HepG2 (cell line): ENCODE measurements at regions not wholly inside any gene's neighbourhood (a gene's known extent, or its start where the extent isn't known, plus 50 kb on each side); places are given as distances from the start of the nearest gene placed in this dataset.

ENCODE experiments used
- FOSL2 ChIP-seq: sonication (generic); formaldehyde crosslinking; IDR thresholded peaks from 2 replicates; pipeline ENCODE4 v1.4.0; 2020; ENCODE audit warnings: missing genetic modification reagents
- FOXC1 ChIP-seq: sonication (generic); formaldehyde crosslinking; IDR thresholded peaks from 2 replicates; pipeline ENCODE4 v1.8.0; 2022; ENCODE audit warnings: mild to moderate bottlenecking, missing genetic modification reagents, borderline replicate concordance
- GABPB1 ChIP-seq: IDR thresholded peaks from 2 replicates; pipeline ENCODE4 v1.6.1; 2016; ENCODE audit warnings: mild to moderate bottlenecking, missing genetic modification reagents, moderate library complexity, missing compliant biosample characterization
- GATAD2A ChIP-seq: IDR thresholded peaks from 2 replicates; pipeline ENCODE4 v1.6.1; 2016
- MZF1 ChIP-seq: sonication (generic); formaldehyde crosslinking; IDR thresholded peaks from 2 replicates; pipeline ENCODE4 v1.8.1; 2023; ENCODE audit warnings: mild to moderate bottlenecking, missing genetic modification reagents, borderline replicate concordance
- RARA ChIP-seq: IDR thresholded peaks from 2 replicates; pipeline ENCODE4 v1.6.1; 2016; ENCODE audit warnings: missing genetic modification reagents, missing compliant biosample characterization
- TEAD3 ChIP-seq: optimal IDR thresholded peaks from 2 replicates; pipeline ENCODE3; 2016; ENCODE audit warnings: borderline replicate concordance
- ZKSCAN8 ChIP-seq: IDR thresholded peaks from 2 replicates; pipeline ENCODE4 v1.6.1; 2016; ENCODE audit warnings: borderline replicate concordance, missing genetic modification reagents, missing compliant biosample characterization
- ZNF205 ChIP-seq: IDR thresholded peaks from 2 replicates; pipeline ENCODE4 v1.6.1; 2018; ENCODE audit warnings: missing biosample characterization, missing genetic modification reagents
- ZNF382 ChIP-seq: sonication (generic); formaldehyde crosslinking; IDR thresholded peaks from 2 replicates; pipeline ENCODE4 v1.5.0; 2020; ENCODE audit warnings: missing genetic modification reagents, mild to moderate bottlenecking, borderline replicate concordance
- ZNF619 ChIP-seq: sonication (generic); formaldehyde crosslinking; IDR thresholded peaks from 2 replicates; pipeline ENCODE4 v1.4.0; 2020; ENCODE audit warnings: mild to moderate bottlenecking, missing genetic modification reagents
- ZSCAN30 ChIP-seq: sonication (generic); formaldehyde crosslinking; IDR thresholded peaks from 2 replicates; pipeline ENCODE4 v1.5.0; 2020; ENCODE audit warnings: mild to moderate bottlenecking, missing genetic modification reagents
- ZSCAN31 ChIP-seq: sonication (generic); formaldehyde crosslinking; IDR thresholded peaks from 2 replicates; pipeline ENCODE4 v1.5.0; 2020; ENCODE audit warnings: low read depth, mild to moderate bottlenecking, missing genetic modification reagents
- TF ChIP-seq, protein P1 (sequence below): IDR thresholded peaks from 2 replicates; pipeline ENCODE4 v1.4.0; 2020; ENCODE audit warnings: mild to moderate bottlenecking, missing genetic modification reagents
- TF ChIP-seq, protein P2 (sequence below): sonication (generic); formaldehyde crosslinking; IDR thresholded peaks from 2 replicates; pipeline ENCODE4 v1.5.0; 2020; ENCODE audit warnings: mild to moderate bottlenecking, missing genetic modification reagents

GRCh38 chrX:44428989-44429627 lies 85.6 kb upstream of the EFHC2 start (continued):
- no peak for TF ChIP-seq ZKSCAN8 (CRISPR knock-in tag)
- TF ChIP-seq GABPB1 = no peak
- no peak for TF ChIP-seq ZSCAN30 (CRISPR knock-in tag)
- no peak for TF ChIP-seq ZSCAN31 (CRISPR knock-in tag)
- TF ChIP-seq FOXC1 (CRISPR knock-in tag) = no peak
- no peak for TF ChIP-seq MZF1 (CRISPR knock-in tag)
- TF ChIP-seq, protein P1, sequence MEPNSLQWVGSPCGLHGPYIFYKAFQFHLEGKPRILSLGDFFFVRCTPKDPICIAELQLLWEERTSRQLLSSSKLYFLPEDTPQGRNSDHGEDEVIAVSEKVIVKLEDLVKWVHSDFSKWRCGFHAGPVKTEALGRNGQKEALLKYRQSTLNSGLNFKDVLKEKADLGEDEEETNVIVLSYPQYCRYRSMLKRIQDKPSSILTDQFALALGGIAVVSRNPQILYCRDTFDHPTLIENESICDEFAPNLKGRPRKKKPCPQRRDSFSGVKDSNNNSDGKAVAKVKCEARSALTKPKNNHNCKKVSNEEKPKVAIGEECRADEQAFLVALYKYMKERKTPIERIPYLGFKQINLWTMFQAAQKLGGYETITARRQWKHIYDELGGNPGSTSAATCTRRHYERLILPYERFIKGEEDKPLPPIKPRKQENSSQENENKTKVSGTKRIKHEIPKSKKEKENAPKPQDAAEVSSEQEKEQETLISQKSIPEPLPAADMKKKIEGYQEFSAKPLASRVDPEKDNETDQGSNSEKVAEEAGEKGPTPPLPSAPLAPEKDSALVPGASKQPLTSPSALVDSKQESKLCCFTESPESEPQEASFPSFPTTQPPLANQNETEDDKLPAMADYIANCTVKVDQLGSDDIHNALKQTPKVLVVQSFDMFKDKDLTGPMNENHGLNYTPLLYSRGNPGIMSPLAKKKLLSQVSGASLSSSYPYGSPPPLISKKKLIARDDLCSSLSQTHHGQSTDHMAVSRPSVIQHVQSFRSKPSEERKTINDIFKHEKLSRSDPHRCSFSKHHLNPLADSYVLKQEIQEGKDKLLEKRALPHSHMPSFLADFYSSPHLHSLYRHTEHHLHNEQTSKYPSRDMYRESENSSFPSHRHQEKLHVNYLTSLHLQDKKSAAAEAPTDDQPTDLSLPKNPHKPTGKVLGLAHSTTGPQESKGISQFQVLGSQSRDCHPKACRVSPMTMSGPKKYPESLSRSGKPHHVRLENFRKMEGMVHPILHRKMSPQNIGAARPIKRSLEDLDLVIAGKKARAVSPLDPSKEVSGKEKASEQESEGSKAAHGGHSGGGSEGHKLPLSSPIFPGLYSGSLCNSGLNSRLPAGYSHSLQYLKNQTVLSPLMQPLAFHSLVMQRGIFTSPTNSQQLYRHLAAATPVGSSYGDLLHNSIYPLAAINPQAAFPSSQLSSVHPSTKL (CRISPR knock-in tag) = peak; percentile 20; the same call in 1 of the 2 replicates
- TF ChIP-seq ZNF619 (CRISPR knock-in tag) = no peak
- TF ChIP-seq ZNF205 = no peak
- TF ChIP-seq, protein P2, sequence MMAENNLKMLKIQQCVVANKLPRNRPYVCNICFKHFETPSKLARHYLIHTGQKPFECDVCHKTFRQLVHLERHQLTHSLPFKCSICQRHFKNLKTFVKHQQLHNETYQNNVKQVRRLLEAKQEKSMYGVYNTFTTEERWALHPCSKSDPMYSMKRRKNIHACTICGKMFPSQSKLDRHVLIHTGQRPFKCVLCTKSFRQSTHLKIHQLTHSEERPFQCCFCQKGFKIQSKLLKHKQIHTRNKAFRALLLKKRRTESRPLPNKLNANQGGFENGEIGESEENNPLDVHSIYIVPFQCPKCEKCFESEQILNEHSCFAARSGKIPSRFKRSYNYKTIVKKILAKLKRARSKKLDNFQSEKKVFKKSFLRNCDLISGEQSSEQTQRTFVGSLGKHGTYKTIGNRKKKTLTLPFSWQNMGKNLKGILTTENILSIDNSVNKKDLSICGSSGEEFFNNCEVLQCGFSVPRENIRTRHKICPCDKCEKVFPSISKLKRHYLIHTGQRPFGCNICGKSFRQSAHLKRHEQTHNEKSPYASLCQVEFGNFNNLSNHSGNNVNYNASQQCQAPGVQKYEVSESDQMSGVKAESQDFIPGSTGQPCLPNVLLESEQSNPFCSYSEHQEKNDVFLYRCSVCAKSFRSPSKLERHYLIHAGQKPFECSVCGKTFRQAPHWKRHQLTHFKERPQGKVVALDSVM = no peak
- TF ChIP-seq TEAD3 = no peak
- no peak for TF ChIP-seq ZNF382 (CRISPR knock-in tag)
- TF ChIP-seq GATAD2A = peak; percentile 30; the same call in 1 of the 2 replicates
- peak; percentile 42; the same call in 1 of the 2 replicates for TF ChIP-seq RARA (CRISPR knock-in tag)
- TF ChIP-seq FOSL2 (CRISPR knock-in tag) = peak; percentile 92
